ENCODE measurements at regions not wholly inside any gene's neighbourhood (a gene's known extent, or its start where the extent isn't known, plus 50 kb on each side); places are given as distances from the start of the nearest gene placed in this dataset.

DNA sequence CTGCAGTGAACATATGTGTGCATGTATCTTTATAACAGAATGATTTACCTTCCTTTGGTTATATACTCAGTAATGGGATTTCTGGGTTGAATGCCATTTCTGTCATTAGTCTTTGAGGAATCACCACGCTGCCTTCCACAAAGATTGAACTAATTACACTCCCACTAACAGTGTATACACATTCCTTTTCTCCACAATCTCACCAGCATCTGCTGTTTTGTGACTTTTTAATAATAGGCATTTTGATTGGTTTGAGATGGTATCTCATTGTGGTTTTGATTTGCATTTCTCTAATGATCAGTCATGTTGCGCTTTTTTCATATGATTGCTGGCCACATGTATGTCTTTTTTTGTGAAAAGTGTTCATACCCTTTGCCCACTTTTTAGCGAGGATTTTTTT, 680.5 kb downstream of the PTPRC start:
- 82% methylated on average over 3 of the region's 3 CpGs for WGBS
- no peak overlapping the region for H3K27ac ChIP-seq
- H3K4me3 ChIP-seq, result no peak overlapping the region

DNA sequence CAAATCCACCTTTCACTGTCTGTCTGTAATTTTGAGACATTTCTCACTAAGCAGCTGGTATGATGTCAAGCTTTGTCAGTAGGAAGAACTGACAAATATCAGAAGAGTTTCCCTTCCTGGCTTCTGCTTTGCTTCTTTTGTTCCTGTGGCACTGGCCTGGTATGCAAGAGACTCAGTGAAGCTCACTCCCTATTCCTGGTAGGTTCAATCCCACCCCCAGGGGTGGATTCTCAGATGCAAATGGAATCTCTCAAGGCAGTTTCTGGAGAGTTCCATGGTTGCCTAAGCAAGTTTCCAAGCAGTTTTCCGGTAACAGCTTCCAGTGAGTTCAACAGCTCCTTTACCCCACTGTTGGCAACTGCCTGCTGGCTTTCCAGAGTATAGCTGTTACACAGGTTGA, 683.4 kb downstream of the PTPRC start:
- DNase-seq (ENCODE audit: low spot score in 2 of 2), result no peak
- no peaks in the 10 kb centered on the region for H3K4me1 ChIP-seq
- TF ChIP-seq EP300 (IDR thresholded peaks at IDR 0.05), result no peak
- no peak for TF ChIP-seq POLR2A (IDR thresholded peaks at IDR 0.05)
- TF ChIP-seq, protein P1, sequence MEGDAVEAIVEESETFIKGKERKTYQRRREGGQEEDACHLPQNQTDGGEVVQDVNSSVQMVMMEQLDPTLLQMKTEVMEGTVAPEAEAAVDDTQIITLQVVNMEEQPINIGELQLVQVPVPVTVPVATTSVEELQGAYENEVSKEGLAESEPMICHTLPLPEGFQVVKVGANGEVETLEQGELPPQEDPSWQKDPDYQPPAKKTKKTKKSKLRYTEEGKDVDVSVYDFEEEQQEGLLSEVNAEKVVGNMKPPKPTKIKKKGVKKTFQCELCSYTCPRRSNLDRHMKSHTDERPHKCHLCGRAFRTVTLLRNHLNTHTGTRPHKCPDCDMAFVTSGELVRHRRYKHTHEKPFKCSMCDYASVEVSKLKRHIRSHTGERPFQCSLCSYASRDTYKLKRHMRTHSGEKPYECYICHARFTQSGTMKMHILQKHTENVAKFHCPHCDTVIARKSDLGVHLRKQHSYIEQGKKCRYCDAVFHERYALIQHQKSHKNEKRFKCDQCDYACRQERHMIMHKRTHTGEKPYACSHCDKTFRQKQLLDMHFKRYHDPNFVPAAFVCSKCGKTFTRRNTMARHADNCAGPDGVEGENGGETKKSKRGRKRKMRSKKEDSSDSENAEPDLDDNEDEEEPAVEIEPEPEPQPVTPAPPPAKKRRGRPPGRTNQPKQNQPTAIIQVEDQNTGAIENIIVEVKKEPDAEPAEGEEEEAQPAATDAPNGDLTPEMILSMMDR (IDR thresholded peaks at IDR 0.05), result no peak
- TF ChIP-seq POLR2AphosphoS5 (IDR thresholded peaks at IDR 0.05), result no peak
- no peaks in the 10 kb centered on the region for H3K27me3 ChIP-seq
- H3K9me3 ChIP-seq, result peaks cover 9% of the 10 kb centered on the region
- H3K36me3 ChIP-seq, result no peaks in the 10 kb centered on the region
- H3K4me3 ChIP-seq, result no peak overlapping the region
- 82% methylated on average over 1 of the region's 1 CpG for WGBS
- no peak overlapping the region for H3K27ac ChIP-seq

More for the DNA sequence above, 680.5 kb downstream of the PTPRC start:
- no peaks in the 10 kb centered on the region for H3K9me3 ChIP-seq
- H3K4me1 ChIP-seq, result no peaks in the 10 kb centered on the region
- no peaks in the 10 kb centered on the region for H3K36me3 ChIP-seq
- H3K27me3 ChIP-seq, result no peaks in the 10 kb centered on the region
- TF ChIP-seq POLR2A (IDR thresholded peaks at IDR 0.05) (no peak), EP300 (IDR thresholded peaks at IDR 0.05) (no peak), POLR2AphosphoS5 (IDR thresholded peaks at IDR 0.05) (no peak)
- TF ChIP-seq, protein P1 (IDR thresholded peaks at IDR 0.05), result no peak
- DNase-seq (ENCODE audit: low spot score in 2 of 2), result no peak

DNA sequence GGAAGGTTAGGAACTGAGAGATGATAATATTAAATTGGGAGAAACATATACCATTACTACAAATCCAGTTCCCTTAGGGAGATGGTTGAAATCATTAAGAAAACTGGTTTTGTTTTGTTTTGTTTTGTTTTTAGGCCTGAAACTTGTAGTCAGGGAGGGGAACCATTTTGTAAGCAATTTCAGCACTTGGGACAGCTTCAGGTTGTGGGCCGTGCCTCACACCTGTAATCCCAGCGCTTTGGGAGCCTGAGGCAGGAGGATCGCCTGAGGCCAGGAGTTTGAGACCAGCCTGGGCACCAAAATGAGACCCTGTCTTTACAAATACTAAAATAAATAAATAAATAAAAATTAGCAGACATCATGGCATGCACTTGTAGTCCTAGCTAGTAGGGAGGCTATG, 694.3 kb upstream of the NR5A2 start:
- 87% methylated on average over 3 of the region's 3 CpGs for WGBS
- Histone ChIP-seq H3K27ac (no peak overlapping the region), H3K36me3 (no peaks in the 10 kb centered on the region), H3K27me3 (no peaks in the 10 kb centered on the region), H3K4me3 (no peak overlapping the region), H3K9me3 (no peaks in the 10 kb centered on the region), H3K4me1 (no peaks in the 10 kb centered on the region)
- no peak for DNase-seq (ENCODE audit: low spot score in 2 of 2)
- TF ChIP-seq, protein P1 (IDR thresholded peaks at IDR 0.05), result no peak
- TF ChIP-seq POLR2A (IDR thresholded peaks at IDR 0.05) (no peak), EP300 (IDR thresholded peaks at IDR 0.05) (no peak), POLR2AphosphoS5 (IDR thresholded peaks at IDR 0.05) (no peak)

DNA sequence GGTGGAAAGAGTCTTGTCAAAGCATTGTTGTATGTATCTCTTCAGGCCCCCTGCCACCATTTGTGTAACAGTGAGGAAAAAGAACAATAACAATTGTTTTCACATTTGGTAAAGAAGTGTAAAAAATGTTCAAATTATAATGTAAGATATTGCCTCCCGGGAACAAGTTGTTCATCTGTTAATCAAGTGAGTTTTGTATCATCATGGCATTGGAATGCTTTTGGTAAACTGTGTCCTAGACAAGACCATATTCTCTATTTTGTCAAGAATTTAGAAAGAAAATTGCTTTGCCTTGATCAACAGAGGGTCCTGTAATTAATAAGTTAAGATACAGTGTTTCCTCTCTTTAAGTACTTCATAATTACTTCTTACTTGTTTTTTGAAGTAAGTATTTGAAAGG, 692.0 kb upstream of the NR5A2 start:
- Histone ChIP-seq H3K36me3 (no peaks in the 10 kb centered on the region), H3K27ac (no peak overlapping the region), H3K4me3 (no peak overlapping the region), H3K27me3 (no peaks in the 10 kb centered on the region), H3K9me3 (no peaks in the 10 kb centered on the region), H3K4me1 (no peaks in the 10 kb centered on the region)
- 66% methylated on average over 1 of the region's 1 CpG for WGBS
- DNase-seq (ENCODE audit: low spot score in 2 of 2), result no peak
- TF ChIP-seq, protein P1 (IDR thresholded peaks at IDR 0.05), result no peak
- TF ChIP-seq POLR2A (IDR thresholded peaks at IDR 0.05) (no peak), EP300 (IDR thresholded peaks at IDR 0.05) (no peak), POLR2AphosphoS5 (IDR thresholded peaks at IDR 0.05) (no peak)

DNA sequence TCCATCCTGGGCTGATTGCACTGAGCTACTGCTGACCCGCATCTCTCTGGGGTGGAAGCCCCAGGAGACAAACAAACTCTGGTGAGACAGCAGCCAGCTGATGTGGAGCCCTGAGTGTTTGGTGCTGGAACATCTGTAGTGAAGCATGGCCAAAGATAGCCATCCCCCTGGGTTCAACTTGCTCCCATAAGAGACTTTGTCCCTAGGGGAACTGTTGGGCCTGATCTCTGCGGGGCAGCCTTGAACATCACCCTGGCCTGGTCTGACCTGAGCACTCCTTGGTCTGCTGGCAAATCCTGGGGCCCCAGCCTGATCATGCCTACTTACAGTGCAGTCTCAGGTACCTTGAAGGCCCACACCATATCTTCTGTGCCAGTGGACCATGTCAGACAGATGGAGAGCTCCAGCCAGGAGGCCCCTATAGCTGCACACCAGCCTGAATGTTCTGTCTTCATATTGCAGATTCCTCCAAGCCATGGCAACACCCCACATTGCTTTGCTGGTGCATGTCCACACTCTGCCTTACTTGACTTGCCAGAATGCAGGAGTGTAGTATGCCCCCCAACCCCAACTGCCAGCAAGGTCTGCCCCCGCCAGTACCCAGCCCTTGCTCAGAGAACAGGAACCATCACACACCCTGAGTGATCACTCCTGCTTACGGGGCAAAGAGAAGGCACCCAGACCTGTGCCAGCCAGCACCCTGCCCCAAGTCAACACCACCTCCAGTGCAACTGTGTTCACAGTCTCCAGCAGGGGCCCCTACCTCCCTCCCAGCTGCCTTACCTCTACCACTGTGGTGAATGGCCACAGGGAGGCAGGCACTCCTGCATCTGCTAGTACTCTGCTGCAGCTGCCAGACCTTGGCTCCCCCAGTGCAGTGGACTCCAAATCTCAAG, 690.5 kb upstream of the NR5A2 start:
- DNase-seq (ENCODE audit: low spot score in 2 of 2), result no peak
- Histone ChIP-seq H3K36me3 (no peaks in the 10 kb centered on the region), H3K9me3 (no peaks in the 10 kb centered on the region), H3K4me3 (no peak overlapping the region), H3K27me3 (no peaks in the 10 kb centered on the region), H3K4me1 (no peaks in the 10 kb centered on the region), H3K27ac (no peak overlapping the region)
- no peak for TF ChIP-seq POLR2AphosphoS5 (IDR thresholded peaks at IDR 0.05)
- TF ChIP-seq POLR2A (IDR thresholded peaks at IDR 0.05), result no peak
- TF ChIP-seq, protein P1 (IDR thresholded peaks at IDR 0.05), result no peak
- TF ChIP-seq EP300 (IDR thresholded peaks at IDR 0.05), result no peak
- WGBS, result 92% methylated on average over 2 of the region's 4 CpGs

All from suprapubic skin (tissue), 4 donors.